GM12878 (cell line): ENCODE measurements at regions not wholly inside any gene's neighbourhood (a gene's known extent, or its start where the extent isn't known, plus 50 kb on each side); places are given as distances from the start of the nearest gene placed in this dataset.

ENCODE experiments used
- BRCA1 ChIP-seq: IDR thresholded peaks from 2 replicates; pipeline ENCODE4 v1.6.1; 2011; ENCODE audit warnings: low read depth, low read length, improper control_type of control experiment
- CEBPB ChIP-seq, 2 experiments: fragments of 150-350 bp in 1 of 2; IDR thresholded peaks; 2 replicates each; pipeline ENCODE4 v1.6.1; 2012 to 2014; ENCODE audit warnings: low read depth in 2 of 2, low read length in 2 of 2, borderline replicate concordance in 1 of 2, inconsistent platforms in 1 of 2
- ESRRA ChIP-seq: IDR thresholded peaks from 2 replicates; pipeline ENCODE4 v1.6.1; 2012; ENCODE audit warnings: mild to moderate bottlenecking, low read length, improper control_type of control experiment
- KAT2A ChIP-seq: conservative IDR thresholded peaks from 2 replicates; pipeline ENCODE4 v1.6.1; 2011; ENCODE audit warnings: low read depth, low read length; ENCODE audit not compliant: control insufficient read depth
- MYC ChIP-seq: IDR thresholded peaks from 2 replicates; pipeline ENCODE4 v1.6.1; 2011; ENCODE audit warnings: mild to moderate bottlenecking, low read length, moderate library complexity, inconsistent platforms; ENCODE audit not compliant: insufficient read depth, insufficient replicate concordance, insufficient read length, severe bottlenecking
- NFIC ChIP-seq: IDR thresholded peaks from 2 replicates; pipeline ENCODE4 v1.6.1; 2012; ENCODE audit warnings: low read depth, mild to moderate bottlenecking, inconsistent platforms, low read length, moderate library complexity
- POLR2AphosphoS5 ChIP-seq: IDR thresholded peaks from 2 replicates; pipeline ENCODE4 v1.6.1; 2011; ENCODE audit warnings: mild to moderate bottlenecking, low read length, inconsistent platforms
- RAD21 ChIP-seq: IDR thresholded peaks from 2 replicates; pipeline ENCODE4 v1.6.1; 2011; ENCODE audit warnings: mild to moderate bottlenecking, low read depth, low read length, moderate library complexity; ENCODE audit not compliant: insufficient read depth
- ZNF274 ChIP-seq: IDR thresholded peaks from one replicate; pipeline ENCODE4 v1.8.0; 2011; ENCODE audit not compliant: insufficient read length, insufficient read depth
- ZZZ3 ChIP-seq: IDR thresholded peaks from 2 replicates; pipeline ENCODE4 v1.6.1; 2011; ENCODE audit warnings: low read depth; ENCODE audit not compliant: control insufficient read depth, insufficient read length
- TF ChIP-seq, protein P1 (sequence below): IDR thresholded peaks from 2 replicates; pipeline ENCODE4 v1.6.1; 2011; ENCODE audit warnings: low read depth, mild to moderate bottlenecking, low read length, moderate library complexity, borderline replicate concordance; ENCODE audit errors: extremely low read depth
- TF ChIP-seq, protein P2 (sequence below), 3 experiments: IDR thresholded peaks in 2 of 3; conservative IDR thresholded peaks in 1 of 3; 2 replicates each; pipeline ENCODE4 v1.5.1; 2011; ENCODE audit warnings: low read depth in 3 of 3, low read length in 3 of 3, mild to moderate bottlenecking in 3 of 3, control low read depth in 2 of 3, moderate library complexity in 2 of 3, inconsistent platforms in 1 of 3, mixed read lengths in 1 of 3; ENCODE audit not compliant: control insufficient read depth in 2 of 3, insufficient read depth in 1 of 3; ENCODE audit errors: extremely low read depth in 1 of 3
- TF ChIP-seq, protein P3 (sequence below): fragments of 450-650 bp; conservative IDR thresholded peaks from 2 replicates; pipeline ENCODE4 v1.6.1; 2017; ENCODE audit warnings: mild to moderate bottlenecking, moderate library complexity

- TF ChIP-seq ZZZ3, result no peak
- TF ChIP-seq ESRRA, result no peak
- no peak for TF ChIP-seq MYC
- TF ChIP-seq, protein P1, sequence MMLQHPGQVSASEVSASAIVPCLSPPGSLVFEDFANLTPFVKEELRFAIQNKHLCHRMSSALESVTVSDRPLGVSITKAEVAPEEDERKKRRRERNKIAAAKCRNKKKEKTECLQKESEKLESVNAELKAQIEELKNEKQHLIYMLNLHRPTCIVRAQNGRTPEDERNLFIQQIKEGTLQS, result no peak
- TF ChIP-seq BRCA1, result no peak
- TF ChIP-seq, protein P2, sequence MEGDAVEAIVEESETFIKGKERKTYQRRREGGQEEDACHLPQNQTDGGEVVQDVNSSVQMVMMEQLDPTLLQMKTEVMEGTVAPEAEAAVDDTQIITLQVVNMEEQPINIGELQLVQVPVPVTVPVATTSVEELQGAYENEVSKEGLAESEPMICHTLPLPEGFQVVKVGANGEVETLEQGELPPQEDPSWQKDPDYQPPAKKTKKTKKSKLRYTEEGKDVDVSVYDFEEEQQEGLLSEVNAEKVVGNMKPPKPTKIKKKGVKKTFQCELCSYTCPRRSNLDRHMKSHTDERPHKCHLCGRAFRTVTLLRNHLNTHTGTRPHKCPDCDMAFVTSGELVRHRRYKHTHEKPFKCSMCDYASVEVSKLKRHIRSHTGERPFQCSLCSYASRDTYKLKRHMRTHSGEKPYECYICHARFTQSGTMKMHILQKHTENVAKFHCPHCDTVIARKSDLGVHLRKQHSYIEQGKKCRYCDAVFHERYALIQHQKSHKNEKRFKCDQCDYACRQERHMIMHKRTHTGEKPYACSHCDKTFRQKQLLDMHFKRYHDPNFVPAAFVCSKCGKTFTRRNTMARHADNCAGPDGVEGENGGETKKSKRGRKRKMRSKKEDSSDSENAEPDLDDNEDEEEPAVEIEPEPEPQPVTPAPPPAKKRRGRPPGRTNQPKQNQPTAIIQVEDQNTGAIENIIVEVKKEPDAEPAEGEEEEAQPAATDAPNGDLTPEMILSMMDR (IDR thresholded peaks at IDR 0.05 in 2 of 3, conservative IDR thresholded peaks at IDR 0.05 in 1 of 3; ENCODE audit: control insufficient read depth in 2 of 3, extremely low read depth in 1 of 3, insufficient read depth in 1 of 3, low read depth in 3 of 3, low read length in 3 of 3), result no peak
- no peak for TF ChIP-seq NFIC
- no peak for TF ChIP-seq CEBPB (IDR thresholded peaks at IDR 0.05; ENCODE audit: borderline replicate concordance in 1 of 2, low read depth in 2 of 2, low read length in 2 of 2)
- TF ChIP-seq RAD21, result no peak
- TF ChIP-seq KAT2A, result no peak
- TF ChIP-seq, protein P3, sequence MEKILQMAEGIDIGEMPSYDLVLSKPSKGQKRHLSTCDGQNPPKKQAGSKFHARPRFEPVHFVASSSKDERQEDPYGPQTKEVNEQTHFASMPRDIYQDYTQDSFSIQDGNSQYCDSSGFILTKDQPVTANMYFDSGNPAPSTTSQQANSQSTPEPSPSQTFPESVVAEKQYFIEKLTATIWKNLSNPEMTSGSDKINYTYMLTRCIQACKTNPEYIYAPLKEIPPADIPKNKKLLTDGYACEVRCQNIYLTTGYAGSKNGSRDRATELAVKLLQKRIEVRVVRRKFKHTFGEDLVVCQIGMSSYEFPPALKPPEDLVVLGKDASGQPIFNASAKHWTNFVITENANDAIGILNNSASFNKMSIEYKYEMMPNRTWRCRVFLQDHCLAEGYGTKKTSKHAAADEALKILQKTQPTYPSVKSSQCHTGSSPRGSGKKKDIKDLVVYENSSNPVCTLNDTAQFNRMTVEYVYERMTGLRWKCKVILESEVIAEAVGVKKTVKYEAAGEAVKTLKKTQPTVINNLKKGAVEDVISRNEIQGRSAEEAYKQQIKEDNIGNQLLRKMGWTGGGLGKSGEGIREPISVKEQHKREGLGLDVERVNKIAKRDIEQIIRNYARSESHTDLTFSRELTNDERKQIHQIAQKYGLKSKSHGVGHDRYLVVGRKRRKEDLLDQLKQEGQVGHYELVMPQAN, result no peak
- no peak for TF ChIP-seq ZNF274
- TF ChIP-seq POLR2AphosphoS5, result no peak
Measured at GRCh38 chr2:16397681-16398475, 267.8 kb downstream of the CYRIA start.
